VCaP (cell line): ENCODE measurements at regions not wholly inside any gene's neighbourhood (a gene's known extent, or its start where the extent isn't known, plus 50 kb on each side); places are given as distances from the start of the nearest gene placed in this dataset.

Experiments
- H3K27ac ChIP-seq: fragments of 450-650 bp; 2 replicates; pipeline ENCODE4 v1.5.1; 2017
- CTCF ChIP-seq: fragments of 450-650 bp; conservative IDR thresholded peaks from 2 replicates; pipeline ENCODE4 v1.5.1; 2017; ENCODE audit warnings: mild to moderate bottlenecking, moderate library complexity

DNA sequence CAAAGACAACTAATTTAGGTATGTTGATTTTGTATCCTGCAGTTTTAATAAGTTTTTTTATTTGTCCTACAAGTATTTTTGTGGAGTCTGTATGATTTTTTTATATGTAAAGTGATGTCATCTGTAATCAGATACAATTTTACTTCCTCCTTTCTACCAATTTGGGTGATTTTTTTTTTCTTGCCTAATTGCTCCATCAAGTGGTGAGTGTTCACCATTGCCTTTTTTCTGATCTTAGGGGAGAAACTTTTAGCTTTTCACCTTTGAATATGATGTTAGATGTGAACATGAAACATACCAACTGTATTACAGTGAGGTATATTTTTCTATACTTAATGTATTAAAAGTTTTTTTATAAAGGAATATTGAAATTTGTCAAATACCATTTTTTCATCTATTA is 362.3 kb downstream of the PABPC4L start:
- no peak for TF ChIP-seq CTCF
- no peak overlapping the region for H3K27ac ChIP-seq

DNA sequence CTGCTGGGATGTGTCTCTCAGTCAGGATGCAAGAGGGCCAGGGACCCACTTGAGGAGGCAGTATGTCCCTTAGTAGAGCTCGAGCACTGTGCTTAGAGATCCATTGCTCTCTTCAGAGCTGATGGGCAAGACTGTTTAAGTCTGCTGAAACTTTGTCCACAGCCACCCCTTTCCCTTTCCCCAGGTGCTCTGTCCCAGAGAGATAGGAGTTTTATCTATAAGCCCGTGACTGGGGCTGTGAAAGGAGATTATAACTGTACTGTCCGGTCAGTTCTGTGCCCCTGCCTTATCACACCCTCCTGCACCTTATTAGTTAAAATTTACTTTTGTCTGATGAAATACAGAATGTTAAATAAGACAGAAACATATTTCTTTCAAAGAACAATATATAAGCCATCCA is 378.4 kb downstream of the PABPC4L start:
- TF ChIP-seq CTCF, result no peak
- H3K27ac ChIP-seq, result no peak overlapping the region

- TF ChIP-seq CTCF, result no peak
- no peak overlapping the region for H3K27ac ChIP-seq
Observed at GRCh38 chr4:133812954-133813353, 388.6 kb downstream of the PABPC4L start.

- H3K27ac ChIP-seq, result no peak overlapping the region
- no peak for TF ChIP-seq CTCF
Observed at GRCh38 chr4:133812236-133812635, 389.4 kb downstream of the PABPC4L start.

- H3K27ac ChIP-seq, result no peak overlapping the region
Observed at GRCh38 chr4:133808151-133808550, 393.4 kb downstream of the PABPC4L start.

DNA sequence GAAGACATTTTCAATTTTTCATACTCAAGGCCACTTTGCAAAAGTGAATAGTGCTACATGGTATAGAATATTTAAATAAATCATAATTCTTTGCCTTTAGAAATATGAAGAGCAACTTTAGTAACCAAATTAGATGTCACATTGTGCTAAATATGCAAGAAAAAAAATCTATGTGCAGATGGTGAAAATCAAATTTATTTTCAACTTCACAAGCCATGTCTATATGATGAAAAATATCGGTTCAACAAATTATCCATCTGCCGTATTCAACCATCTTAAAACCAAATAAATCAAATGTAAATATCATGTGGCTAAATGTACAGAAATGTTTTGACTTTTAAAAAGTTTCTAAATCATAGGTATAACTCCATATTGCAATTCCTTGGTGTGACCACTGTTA is 398.2 kb downstream of the PABPC4L start:
- no peak overlapping the region for H3K27ac ChIP-seq
- no peak for TF ChIP-seq CTCF

More at GRCh38 chr4:133808151-133808550, 393.4 kb downstream of the PABPC4L start:
- TF ChIP-seq CTCF, result no peak

DNA sequence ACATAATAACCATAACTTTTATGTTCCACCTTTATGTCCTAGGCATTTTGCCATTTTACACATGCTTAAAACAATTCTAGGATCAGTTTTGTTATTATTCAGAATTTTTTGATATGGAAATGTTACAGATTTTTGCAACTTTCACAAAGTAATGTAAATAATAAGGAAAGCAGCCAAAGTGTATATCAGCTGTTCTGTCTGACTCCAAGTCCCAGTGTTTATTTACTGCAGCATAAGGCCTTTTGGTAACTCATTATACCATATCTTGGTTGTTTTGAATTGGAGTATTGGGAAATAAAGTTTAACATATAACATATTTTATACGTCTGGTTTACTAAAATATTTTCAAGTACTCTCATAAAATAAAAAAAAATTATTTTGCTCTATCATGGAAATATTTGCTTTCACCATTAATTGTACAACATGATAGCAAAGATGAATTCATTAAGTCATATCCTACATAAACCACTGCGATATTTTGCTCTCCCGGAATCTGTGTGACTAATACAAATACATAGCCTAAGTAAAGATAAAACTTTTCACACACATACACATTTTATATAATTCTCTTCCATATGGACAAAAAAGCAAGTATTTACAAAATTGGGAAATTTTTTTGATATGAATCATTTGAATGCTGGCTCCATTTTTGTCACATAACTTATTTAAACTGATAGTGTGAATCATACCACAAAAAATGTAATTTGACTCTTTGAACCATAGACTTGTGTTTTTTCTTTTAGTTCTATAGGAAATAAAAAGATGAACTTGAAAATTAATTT is 399.0 kb downstream of the PABPC4L start:
- no peak overlapping the region for H3K27ac ChIP-seq
- no peak for TF ChIP-seq CTCF
